GM23338 (cell line): ENCODE measurements at regions not wholly inside any gene's neighbourhood (a gene's known extent, or its start where the extent isn't known, plus 50 kb on each side); places are given as distances from the start of the nearest gene placed in this dataset.

Source experiments
- ATAC-seq: fragments of 200-7000 bp; cut with Tn5 transposase; 3 replicates; pipeline ENCODE4 v1.9.1; 2020
- DNase-seq: peaks from one replicate; pipeline ENCODE4 v3.0.0-alpha.2; 2015; ENCODE audit warnings: low spot score
- H2AFZ ChIP-seq: fragments of 200-600 bp; sonication (generic); 2 replicates; pipeline ENCODE4 v1.8.0; 2016; ENCODE audit warnings: antibody characterized with exemption, mild to moderate bottlenecking, moderate library complexity
- H3F3A ChIP-seq: fragments of 200-600 bp; sonication (generic); replicated peaks from 2 replicates; pipeline ENCODE4 v1.8.0; 2017; ENCODE audit warnings: antibody characterized with exemption, mixed run types, low read depth
- H3K27ac ChIP-seq: fragments of 200-600 bp; sonication (generic); 2 replicates; pipeline ENCODE4 v1.6.1; 2016; ENCODE audit warnings: low read depth
- H3K27me3 ChIP-seq: fragments of 200-600 bp; sonication (generic); 2 replicates; pipeline ENCODE4 v1.8.0; 2016; ENCODE audit warnings: mild to moderate bottlenecking, mixed run types, moderate library complexity; ENCODE audit not compliant: insufficient read depth
- H3K36me3 ChIP-seq: fragments of 200-600 bp; sonication (generic); 2 replicates; pipeline ENCODE4 v1.8.0; 2016; ENCODE audit warnings: mild to moderate bottlenecking; ENCODE audit not compliant: insufficient read depth
- H3K4me1 ChIP-seq: fragments of 200-600 bp; sonication (generic); 2 replicates; pipeline ENCODE4 v1.8.0; 2016; ENCODE audit warnings: mild to moderate bottlenecking, moderate library complexity; ENCODE audit not compliant: insufficient read depth
- H3K4me2 ChIP-seq: fragments of 200-600 bp; sonication (generic); 2 replicates; pipeline ENCODE4 v1.7.1; 2017; ENCODE audit warnings: mixed run types
- H3K4me3 ChIP-seq: fragments of 200-600 bp; sonication (generic); 2 replicates; pipeline ENCODE4 v1.6.1; 2016; ENCODE audit warnings: mixed run types
- H3K79me2 ChIP-seq: fragments of 200-600 bp; sonication (generic); replicated peaks from 2 replicates; pipeline ENCODE4 v1.8.0; 2017; ENCODE audit warnings: mild to moderate bottlenecking; ENCODE audit not compliant: insufficient read depth
- H3K9me2 ChIP-seq: fragments of 200-600 bp; sonication (generic); 2 replicates; pipeline ENCODE4 v1.8.0; 2017; ENCODE audit not compliant: insufficient read depth
- H4K20me1 ChIP-seq: fragments of 200-600 bp; sonication (generic); replicated peaks from 2 replicates; pipeline ENCODE4 v1.8.0; 2017; ENCODE audit warnings: mild to moderate bottlenecking; ENCODE audit not compliant: insufficient read depth
- H3K27ac Mint-ChIP-seq: 2 replicates; pipeline ENCODE4 v1.8.0; 2020; ENCODE audit warnings: inconsistent platforms, mild to moderate bottlenecking, moderate library complexity, mixed read lengths
- H3K27me3 Mint-ChIP-seq: 3 replicates; pipeline ENCODE4 v1.8.0; 2022; ENCODE audit warnings: low read depth, mild to moderate bottlenecking, moderate library complexity, mixed read lengths, inconsistent platforms; ENCODE audit not compliant: insufficient read depth, poor library complexity
- H3K36me3 Mint-ChIP-seq: 3 replicates; pipeline ENCODE4 v1.8.0; 2021; ENCODE audit warnings: low read depth, mild to moderate bottlenecking, inconsistent platforms, moderate library complexity, mixed read lengths
- H3K4me1 Mint-ChIP-seq: 3 replicates; pipeline ENCODE4 v1.8.0; 2020; ENCODE audit warnings: mild to moderate bottlenecking, inconsistent platforms, mixed read lengths
- H3K4me3 Mint-ChIP-seq: 3 replicates; pipeline ENCODE4 v1.8.0; 2021; ENCODE audit warnings: moderate library complexity, mild to moderate bottlenecking, inconsistent platforms, mixed read lengths
- H3K9me3 Mint-ChIP-seq: 3 replicates; pipeline ENCODE4 v1.8.0; 2020; ENCODE audit warnings: moderate library complexity, mild to moderate bottlenecking, inconsistent platforms, mixed read lengths
- CREB1 ChIP-seq: fragments of 250-450 bp; sonication (Bioruptor Pico); IDR thresholded peaks from 2 replicates; pipeline ENCODE4 v1.5.0; 2020; ENCODE audit warnings: low read depth, mild to moderate bottlenecking, moderate library complexity
- EZH2 ChIP-seq: fragments of 200-600 bp; sonication (generic); IDR thresholded peaks from one replicate; pipeline ENCODE4 v1.8.0; 2017; ENCODE audit warnings: antibody characterized with exemption, mild to moderate bottlenecking, low read depth; ENCODE audit not compliant: unreplicated experiment
- EZH2phosphoT487 ChIP-seq: fragments of 200-600 bp; sonication (generic); IDR thresholded peaks from one replicate; pipeline ENCODE4 v1.8.1; 2018; ENCODE audit warnings: antibody characterized with exemption; ENCODE audit not compliant: unreplicated experiment
- JUNB ChIP-seq: IDR thresholded peaks from one replicate; pipeline ENCODE4 v1.6.1; 2016; ENCODE audit warnings: antibody characterized with exemption; ENCODE audit not compliant: unreplicated experiment
- NANOG ChIP-seq: IDR thresholded peaks from 2 replicates; pipeline ENCODE4 v1.6.1; 2016; ENCODE audit warnings: antibody characterized with exemption, borderline replicate concordance
- POLR2AphosphoS5 ChIP-seq: IDR thresholded peaks from 2 replicates; pipeline ENCODE4 v1.6.1; 2016; ENCODE audit warnings: antibody characterized with exemption, low read depth
- REST ChIP-seq: IDR thresholded peaks from one replicate; pipeline ENCODE4 v1.6.1; 2018; ENCODE audit warnings: antibody characterized with exemption; ENCODE audit not compliant: unreplicated experiment
- STAT1 ChIP-seq: IDR thresholded peaks from one replicate; pipeline ENCODE4 v1.6.1; 2016; ENCODE audit warnings: antibody characterized with exemption; ENCODE audit not compliant: unreplicated experiment
- ZNF114 ChIP-seq: fragments of 250-450 bp; sonication (Bioruptor Pico); IDR thresholded peaks from 2 replicates; pipeline ENCODE4 v1.5.0; 2020; ENCODE audit warnings: mild to moderate bottlenecking, moderate library complexity
- ZNF331 ChIP-seq: fragments of 250-450 bp; sonication (Bioruptor Pico); IDR thresholded peaks from 2 replicates; pipeline ENCODE4 v1.5.0; 2020; ENCODE audit warnings: low read depth, mild to moderate bottlenecking, moderate library complexity
- ZNF462 ChIP-seq: fragments of 250-450 bp; sonication (Bioruptor Pico); IDR thresholded peaks from 2 replicates; pipeline ENCODE4 v1.5.0; 2020; ENCODE audit warnings: mild to moderate bottlenecking, moderate library complexity
- TF ChIP-seq, protein P1 (sequence below): IDR thresholded peaks from 2 replicates; pipeline ENCODE4 v1.6.1; 2016; ENCODE audit warnings: antibody characterized with exemption
- TF ChIP-seq, protein P2 (sequence below), 2 experiments: fragments of 200-600 bp in 1 of 2; sonication (generic) in 1 of 2; conservative IDR thresholded peaks; 2 replicates each; pipeline versions ENCODE4 v1.5.1 to v1.6.1; 2016 to 2017; ENCODE audit warnings: antibody characterized with exemption in 2 of 2, low read depth in 2 of 2, mild to moderate bottlenecking in 2 of 2, moderate library complexity in 1 of 2

DNA sequence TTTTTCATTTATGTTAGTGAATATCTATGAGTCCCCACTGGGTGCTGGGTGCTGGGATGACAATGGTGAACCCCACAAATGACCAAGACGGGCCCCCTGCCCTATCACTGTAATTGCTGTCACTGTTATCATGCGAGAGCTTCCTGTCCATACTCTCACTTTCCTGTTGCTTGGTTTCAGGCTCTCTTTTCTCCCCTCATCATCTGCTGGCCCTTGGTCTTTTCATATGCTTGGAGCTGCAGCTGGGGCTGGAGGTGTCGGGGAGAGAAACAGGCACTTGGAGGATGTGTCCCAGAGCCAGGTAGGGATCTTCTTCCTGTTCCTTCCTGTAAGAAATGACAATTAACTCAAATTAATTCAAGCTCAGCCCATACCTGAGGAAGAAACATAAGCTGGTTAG, 348.0 kb downstream of the PTPRU start:
- H3K27ac Mint-ChIP-seq = no peak overlapping the region

More for the DNA sequence above, 348.0 kb downstream of the PTPRU start:
- no peak overlapping the region for H3K4me3 Mint-ChIP-seq
- Histone ChIP-seq H3K4me1 (no peaks in the 10 kb centered on the region), H3K27me3 (no peaks in the 10 kb centered on the region), H3K36me3 (no peaks in the 10 kb centered on the region), H3K4me3 (no peak overlapping the region), H3F3A (no peaks in the 10 kb centered on the region), H2AFZ (no peak overlapping the region), H4K20me1 (no peaks in the 10 kb centered on the region), H3K9me2 (no peaks in the 10 kb centered on the region), H3K27ac (no peak overlapping the region), H3K79me2 (no peaks in the 10 kb centered on the region), H3K4me2 (no peak overlapping the region)
- DNase-seq (no peak), ATAC-seq (no peak)
- H3K9me3 Mint-ChIP-seq = peaks cover 2% of the 10 kb centered on the region; the same call in 1 of the 3 replicates
- H3K36me3 Mint-ChIP-seq = no peaks in the 10 kb centered on the region; the same call in 1 of the 3 replicates
- H3K4me1 Mint-ChIP-seq = no peaks in the 10 kb centered on the region
- H3K27me3 Mint-ChIP-seq = no peaks in the 10 kb centered on the region
- TF ChIP-seq, protein P1, sequence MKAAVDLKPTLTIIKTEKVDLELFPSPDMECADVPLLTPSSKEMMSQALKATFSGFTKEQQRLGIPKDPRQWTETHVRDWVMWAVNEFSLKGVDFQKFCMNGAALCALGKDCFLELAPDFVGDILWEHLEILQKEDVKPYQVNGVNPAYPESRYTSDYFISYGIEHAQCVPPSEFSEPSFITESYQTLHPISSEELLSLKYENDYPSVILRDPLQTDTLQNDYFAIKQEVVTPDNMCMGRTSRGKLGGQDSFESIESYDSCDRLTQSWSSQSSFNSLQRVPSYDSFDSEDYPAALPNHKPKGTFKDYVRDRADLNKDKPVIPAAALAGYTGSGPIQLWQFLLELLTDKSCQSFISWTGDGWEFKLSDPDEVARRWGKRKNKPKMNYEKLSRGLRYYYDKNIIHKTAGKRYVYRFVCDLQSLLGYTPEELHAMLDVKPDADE = no peak
- TF ChIP-seq NANOG = no peak
- no peak for TF ChIP-seq POLR2AphosphoS5
- TF ChIP-seq STAT1 = no peak
- no peak for TF ChIP-seq ZNF331 (CRISPR knock-in tag)
- no peak for TF ChIP-seq ZNF114 (CRISPR knock-in tag)
- TF ChIP-seq, protein P2, sequence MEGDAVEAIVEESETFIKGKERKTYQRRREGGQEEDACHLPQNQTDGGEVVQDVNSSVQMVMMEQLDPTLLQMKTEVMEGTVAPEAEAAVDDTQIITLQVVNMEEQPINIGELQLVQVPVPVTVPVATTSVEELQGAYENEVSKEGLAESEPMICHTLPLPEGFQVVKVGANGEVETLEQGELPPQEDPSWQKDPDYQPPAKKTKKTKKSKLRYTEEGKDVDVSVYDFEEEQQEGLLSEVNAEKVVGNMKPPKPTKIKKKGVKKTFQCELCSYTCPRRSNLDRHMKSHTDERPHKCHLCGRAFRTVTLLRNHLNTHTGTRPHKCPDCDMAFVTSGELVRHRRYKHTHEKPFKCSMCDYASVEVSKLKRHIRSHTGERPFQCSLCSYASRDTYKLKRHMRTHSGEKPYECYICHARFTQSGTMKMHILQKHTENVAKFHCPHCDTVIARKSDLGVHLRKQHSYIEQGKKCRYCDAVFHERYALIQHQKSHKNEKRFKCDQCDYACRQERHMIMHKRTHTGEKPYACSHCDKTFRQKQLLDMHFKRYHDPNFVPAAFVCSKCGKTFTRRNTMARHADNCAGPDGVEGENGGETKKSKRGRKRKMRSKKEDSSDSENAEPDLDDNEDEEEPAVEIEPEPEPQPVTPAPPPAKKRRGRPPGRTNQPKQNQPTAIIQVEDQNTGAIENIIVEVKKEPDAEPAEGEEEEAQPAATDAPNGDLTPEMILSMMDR (conservative IDR thresholded peaks at IDR 0.05; ENCODE audit: low read depth in 2 of 2) = no peak
- no peak for TF ChIP-seq CREB1 (CRISPR knock-in tag)
- no peak for TF ChIP-seq JUNB
- no peak for TF ChIP-seq ZNF462 (CRISPR knock-in tag)
- TF ChIP-seq EZH2 = no peak
- TF ChIP-seq EZH2phosphoT487 = no peak
- TF ChIP-seq REST = no peak
